ENCODE measurements at regions not wholly inside any gene's neighbourhood (a gene's known extent, or its start where the extent isn't known, plus 50 kb on each side); places are given as distances from the start of the nearest gene placed in this dataset.

- TF ChIP-seq, protein P1, sequence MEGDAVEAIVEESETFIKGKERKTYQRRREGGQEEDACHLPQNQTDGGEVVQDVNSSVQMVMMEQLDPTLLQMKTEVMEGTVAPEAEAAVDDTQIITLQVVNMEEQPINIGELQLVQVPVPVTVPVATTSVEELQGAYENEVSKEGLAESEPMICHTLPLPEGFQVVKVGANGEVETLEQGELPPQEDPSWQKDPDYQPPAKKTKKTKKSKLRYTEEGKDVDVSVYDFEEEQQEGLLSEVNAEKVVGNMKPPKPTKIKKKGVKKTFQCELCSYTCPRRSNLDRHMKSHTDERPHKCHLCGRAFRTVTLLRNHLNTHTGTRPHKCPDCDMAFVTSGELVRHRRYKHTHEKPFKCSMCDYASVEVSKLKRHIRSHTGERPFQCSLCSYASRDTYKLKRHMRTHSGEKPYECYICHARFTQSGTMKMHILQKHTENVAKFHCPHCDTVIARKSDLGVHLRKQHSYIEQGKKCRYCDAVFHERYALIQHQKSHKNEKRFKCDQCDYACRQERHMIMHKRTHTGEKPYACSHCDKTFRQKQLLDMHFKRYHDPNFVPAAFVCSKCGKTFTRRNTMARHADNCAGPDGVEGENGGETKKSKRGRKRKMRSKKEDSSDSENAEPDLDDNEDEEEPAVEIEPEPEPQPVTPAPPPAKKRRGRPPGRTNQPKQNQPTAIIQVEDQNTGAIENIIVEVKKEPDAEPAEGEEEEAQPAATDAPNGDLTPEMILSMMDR (IDR thresholded peaks at IDR 0.05; ENCODE audit: control extremely low read depth, extremely low read depth) = no peak
- WGBS, 2 donors = 66 to 80% methylated on average over 4 of the region's 4 CpGs
Measured at GRCh38 chr10:28147706-28148105, 148.8 kb upstream of the ODAD2 start.

DNA sequence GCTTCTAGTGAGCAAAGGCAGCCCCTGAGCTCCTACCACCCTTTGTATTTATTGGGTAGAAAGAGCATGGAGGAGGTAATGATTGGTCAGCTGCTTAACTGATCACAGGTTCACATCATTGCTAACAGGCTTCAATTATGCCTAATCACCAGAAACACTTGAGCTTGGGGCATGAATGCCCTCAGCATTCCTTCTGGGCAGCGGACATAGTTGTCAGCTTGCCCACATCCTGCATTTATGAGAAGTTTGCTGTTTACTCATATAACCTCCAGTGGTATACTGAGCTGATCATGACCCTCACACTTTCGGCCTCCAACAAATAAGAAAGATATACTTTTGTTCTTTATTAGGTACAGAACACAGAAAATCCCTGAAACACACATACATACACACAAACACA lies 140.3 kb upstream of the ODAD2 start:
- Histone ChIP-seq H3K9me3 (ENCODE audit: control insufficient read depth in 4 of 4, insufficient read depth in 3 of 4, low read length in 3 of 4) (peaks cover 0 to 13% (median 2%) of the 10 kb centered on the region in 4 donors), H3K4me3 (no peak overlapping the region), H3K27ac (ENCODE audit: low read depth in 1 of 2, low read length in 1 of 2) (no peak overlapping the region), H3K27me3 (ENCODE audit: control insufficient read depth in 3 of 3, insufficient read depth in 3 of 3, low read length in 2 of 3) (no peaks in the 10 kb centered on the region), H3K4me1 (ENCODE audit: control insufficient read depth in 5 of 5, insufficient read depth in 5 of 5, low read length in 5 of 5) (peaks cover 0 to 2% (median 0%) of the 10 kb centered on the region in 5 donors), H3K9ac (ENCODE audit: insufficient read depth in 1 of 2, low read length in 2 of 2) (no peak overlapping the region), H3K36me3 (ENCODE audit: control insufficient read depth in 4 of 4, insufficient read depth in 4 of 4, low read length in 4 of 4) (no peaks in the 10 kb centered on the region)
- DNase-seq (no peak), ATAC-seq (ENCODE audit: insufficient read depth, low FRiP score) (no peak)
- TF ChIP-seq, protein P1 (IDR thresholded peaks at IDR 0.05; ENCODE audit: control extremely low read depth, extremely low read depth) = no peak
- WGBS, 2 donors = 64 to 79% methylated on average over 2 of the region's 2 CpGs

More at GRCh38 chr10:28147706-28148105, 148.8 kb upstream of the ODAD2 start:
- no peaks in the 10 kb centered on the region for H3K36me3 ChIP-seq (ENCODE audit: control insufficient read depth in 4 of 4, insufficient read depth in 4 of 4, low read length in 4 of 4)
- H3K9ac ChIP-seq (ENCODE audit: insufficient read depth in 1 of 2, low read length in 2 of 2) = no peak overlapping the region
- no peaks in the 10 kb centered on the region for H3K9me3 ChIP-seq (ENCODE audit: control insufficient read depth in 4 of 4, insufficient read depth in 3 of 4, low read length in 3 of 4)
- no peaks in the 10 kb centered on the region for H3K27me3 ChIP-seq (ENCODE audit: control insufficient read depth in 3 of 3, insufficient read depth in 3 of 3, low read length in 2 of 3)
- no peak overlapping the region for H3K4me3 ChIP-seq
- ATAC-seq (ENCODE audit: insufficient read depth, low FRiP score) (no peak), DNase-seq (no peak)
- no peak overlapping the region for H3K27ac ChIP-seq (ENCODE audit: low read depth in 1 of 2, low read length in 1 of 2)
- H3K4me1 ChIP-seq (ENCODE audit: control insufficient read depth in 5 of 5, insufficient read depth in 5 of 5, low read length in 5 of 5) = peaks cover 0 to 4% (median 0%) of the 10 kb centered on the region in 5 donors

DNA sequence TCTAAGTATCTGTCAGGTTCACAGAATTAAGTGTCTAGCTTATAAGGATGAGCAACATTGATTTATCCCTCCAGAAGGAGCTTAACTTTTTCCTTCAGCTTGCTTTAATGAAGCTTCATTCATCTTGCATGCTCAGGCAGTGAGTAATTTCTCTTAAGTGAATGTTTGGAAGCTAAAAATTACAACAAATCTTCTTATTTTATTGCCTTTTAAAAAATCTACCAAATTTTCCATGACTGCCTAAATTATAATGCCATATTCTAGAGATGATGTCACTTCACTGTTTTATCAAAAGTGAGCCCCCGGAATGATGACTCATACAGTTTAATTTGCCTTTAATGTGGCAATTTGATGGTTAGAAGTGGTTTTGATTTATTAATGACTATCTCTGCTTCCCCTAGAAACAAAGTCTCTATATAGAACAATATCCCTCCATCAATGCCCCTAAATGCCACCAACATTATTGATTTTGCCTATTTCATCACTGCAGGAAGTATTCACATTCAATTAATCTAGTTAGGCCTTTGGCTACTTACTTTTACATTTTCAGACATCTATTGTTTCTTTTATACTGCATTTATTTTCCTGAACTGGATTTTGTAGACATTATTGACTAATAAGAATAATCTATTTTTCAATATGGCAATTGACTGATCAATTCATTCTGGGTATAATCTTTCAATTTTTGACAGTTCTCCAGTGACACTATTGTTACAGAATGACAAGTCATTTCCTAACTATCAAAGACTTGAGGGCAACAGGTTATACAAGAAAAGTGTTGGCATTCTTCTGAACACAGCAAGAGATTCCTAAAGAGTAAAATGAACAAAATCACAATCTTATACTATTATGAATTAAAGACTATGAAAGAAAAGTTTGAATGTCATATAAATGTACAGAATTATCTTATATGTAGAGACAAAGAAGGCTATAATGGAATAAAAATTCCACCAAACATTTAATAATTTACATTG lies 139.3 kb upstream of the ODAD2 start:
- Histone ChIP-seq H3K9ac (ENCODE audit: insufficient read depth in 1 of 2, low read length in 2 of 2) (no peak overlapping the region), H3K27me3 (ENCODE audit: control insufficient read depth in 3 of 3, insufficient read depth in 3 of 3, low read length in 2 of 3) (no peaks in the 10 kb centered on the region), H3K36me3 (ENCODE audit: control insufficient read depth in 4 of 4, insufficient read depth in 4 of 4, low read length in 4 of 4) (no peaks in the 10 kb centered on the region), H3K4me1 (ENCODE audit: control insufficient read depth in 5 of 5, insufficient read depth in 5 of 5, low read length in 5 of 5) (peaks cover 0 to 2% (median 0%) of the 10 kb centered on the region in 5 donors), H3K4me3 (no peak overlapping the region), H3K9me3 (ENCODE audit: control insufficient read depth in 4 of 4, insufficient read depth in 3 of 4, low read length in 3 of 4) (peaks cover 0 to 13% (median 2%) of the 10 kb centered on the region in 4 donors), H3K27ac (ENCODE audit: low read depth in 1 of 2, low read length in 1 of 2) (no peak overlapping the region)
- TF ChIP-seq, protein P1 (IDR thresholded peaks at IDR 0.05; ENCODE audit: control extremely low read depth, extremely low read depth) = no peak
- 73 to 94% methylated on average over 1 of the region's 1 CpG for WGBS, 2 donors
- ATAC-seq (ENCODE audit: insufficient read depth, low FRiP score) = no peak
- no peak for DNase-seq

All from lung (tissue), 11 donors.